Stimulated activated CD8-positive, alpha-beta memory T cell treated with anti-CD3 and anti-CD28 coated beads, Interleukin-4, amount 100 ng/mL, for 24 hours (primary cell): ENCODE measurements at regions not wholly inside any gene's neighbourhood (a gene's known extent, or its start where the extent isn't known, plus 50 kb on each side); places are given as distances from the start of the nearest gene placed in this dataset.

ENCODE experiments used
- DNase-seq: peaks from one replicate; pipeline ENCODE4 v3.0.0-alpha.2; 2020; ENCODE audit warnings: low read depth

DNA sequence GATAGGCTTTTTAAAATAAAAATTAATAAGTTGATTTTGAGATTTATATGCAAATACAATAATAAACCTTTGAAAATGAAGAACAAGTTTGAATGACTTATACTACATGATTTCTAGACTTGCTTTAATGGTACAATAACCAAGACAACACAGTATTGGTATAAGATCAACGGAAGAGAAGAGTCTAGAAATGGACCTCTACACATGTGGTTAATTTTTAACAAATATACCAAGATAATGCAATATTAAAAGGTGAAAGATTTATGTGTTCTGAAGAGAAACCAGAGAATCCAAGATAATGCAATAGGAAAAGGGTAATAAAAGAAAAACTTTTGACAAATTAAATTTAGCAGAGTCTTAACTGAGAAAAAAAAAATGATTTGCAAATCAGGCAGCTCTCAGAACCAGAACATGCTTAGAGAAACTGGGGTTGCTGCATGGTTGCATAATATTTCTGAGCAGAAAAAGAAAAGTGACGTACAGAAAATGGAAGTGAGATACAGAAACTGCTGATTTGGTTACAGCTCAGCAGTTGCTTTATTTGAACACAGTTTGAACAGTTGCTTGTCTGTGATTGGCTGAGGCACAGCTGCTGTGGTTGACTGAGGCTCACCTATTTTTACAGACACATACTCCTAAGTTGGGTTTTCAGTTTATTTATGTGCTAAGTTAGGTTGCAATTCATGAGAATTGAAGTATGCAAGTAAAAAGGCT, 365.9 kb downstream of the CRPPA start:
- no peak for DNase-seq

- no peak for DNase-seq
Observed at GRCh38 chr7:16051561-16052255, 365.2 kb upstream of the MEOX2 start.

- no peak for DNase-seq
Observed at GRCh38 chr7:16046041-16046440, 359.6 kb upstream of the MEOX2 start.

- DNase-seq: no peak
Observed at GRCh38 chr7:16045296-16045695, 358.8 kb upstream of the MEOX2 start.

- DNase-seq: no peak
Observed at GRCh38 chr7:16044645-16045044, 358.2 kb upstream of the MEOX2 start.

DNA sequence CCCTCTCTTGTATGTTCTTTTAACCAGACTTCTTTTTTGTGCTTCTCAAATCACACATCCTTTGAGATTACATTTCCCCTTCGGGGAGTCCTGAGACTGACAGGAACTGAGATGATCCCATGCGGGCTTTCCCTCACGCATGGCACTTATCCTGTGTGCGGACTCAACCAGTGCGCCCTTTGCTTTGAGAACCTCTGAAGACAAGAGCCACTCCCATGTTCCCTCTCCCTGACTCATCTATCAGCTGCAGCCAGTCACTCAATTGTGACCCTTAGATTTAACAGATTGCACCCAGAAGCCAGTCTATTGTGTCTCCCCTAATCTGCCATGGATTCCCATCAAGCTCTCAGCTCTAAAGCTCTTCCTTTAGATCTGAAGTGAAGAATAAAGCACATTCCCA, 353.9 kb upstream of the MEOX2 start:
- DNase-seq: no peak

GRCh38 chr7:16038906-16039305, 352.4 kb upstream of the MEOX2 start:
- DNase-seq: no peak

DNA sequence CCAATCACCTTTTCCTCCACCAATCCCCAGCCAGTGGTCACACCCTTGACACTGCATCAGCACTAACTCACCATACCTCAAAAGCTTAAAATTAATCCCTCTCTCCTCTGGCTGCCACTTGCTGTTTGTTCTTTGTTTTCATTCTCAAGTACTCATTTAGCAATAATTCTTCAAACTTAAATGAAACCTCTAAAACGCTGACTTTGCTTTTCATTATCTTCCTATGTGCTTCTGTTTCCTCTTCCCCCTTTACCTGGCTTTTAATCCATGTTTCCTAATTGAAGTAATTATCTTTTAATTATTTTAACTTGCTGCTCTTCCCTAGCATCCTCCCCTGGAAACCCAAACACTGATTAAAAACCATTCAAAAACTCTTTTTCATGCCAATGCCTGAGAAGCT, 348.9 kb upstream of the MEOX2 start:
- no peak for DNase-seq

DNA sequence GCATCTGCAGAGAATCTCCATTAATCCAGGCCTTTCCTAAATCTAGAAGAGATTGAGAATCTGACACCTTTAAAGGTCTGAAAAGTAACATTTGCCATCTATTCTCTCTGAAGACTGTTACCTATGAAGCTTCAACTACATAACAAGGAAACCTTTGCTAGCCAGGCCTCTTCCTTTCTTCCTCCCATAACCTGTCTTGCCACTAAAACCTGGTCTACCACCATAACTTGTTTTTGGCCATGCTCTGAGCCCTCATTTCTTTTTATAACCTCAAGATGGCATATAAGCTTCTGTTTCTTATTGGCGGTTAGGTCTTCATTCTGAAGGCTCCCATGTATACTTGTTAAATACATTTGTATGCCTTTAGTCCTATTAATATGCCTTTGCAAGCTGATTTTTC, 348.4 kb upstream of the MEOX2 start:
- no peak for DNase-seq

DNA sequence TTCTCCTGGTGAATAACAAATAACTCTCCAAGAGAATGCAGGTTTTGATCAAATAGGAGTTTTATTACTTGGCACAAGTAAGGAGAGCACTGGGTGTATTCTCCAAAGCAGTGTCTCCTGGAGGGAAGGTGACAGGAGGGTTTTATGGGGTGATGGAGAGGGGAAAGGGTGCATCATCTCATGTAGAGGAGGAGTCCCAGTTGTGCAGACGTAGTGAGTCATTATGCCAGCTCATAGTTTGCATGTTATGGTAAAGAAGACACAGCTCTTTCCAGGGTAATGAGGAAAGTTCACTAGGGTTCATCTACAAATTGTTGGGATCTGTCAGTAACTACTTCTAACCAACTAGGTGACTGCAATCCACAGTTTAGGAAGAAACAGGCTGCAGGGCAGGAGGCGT, 347.9 kb upstream of the MEOX2 start:
- DNase-seq: no peak

DNA sequence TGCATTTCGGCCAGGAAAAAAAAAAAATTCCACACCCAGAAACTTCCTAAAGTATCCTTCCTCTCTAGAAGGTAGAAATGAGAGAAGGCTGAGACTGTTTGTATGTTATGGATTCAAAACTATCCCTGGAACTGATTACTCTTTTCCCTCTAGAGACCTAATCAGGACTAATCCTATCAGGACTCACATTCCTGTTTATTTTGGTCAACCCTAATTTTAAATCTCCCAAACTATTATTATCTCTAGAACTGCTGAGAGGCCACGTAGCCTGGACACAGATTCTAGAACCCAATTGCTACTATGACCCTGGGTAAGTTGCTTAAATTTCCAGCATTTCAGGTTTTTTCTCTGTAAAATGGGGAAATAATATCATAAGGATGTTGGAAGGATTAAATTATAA, 346.8 kb upstream of the MEOX2 start:
- no peak for DNase-seq

DNA sequence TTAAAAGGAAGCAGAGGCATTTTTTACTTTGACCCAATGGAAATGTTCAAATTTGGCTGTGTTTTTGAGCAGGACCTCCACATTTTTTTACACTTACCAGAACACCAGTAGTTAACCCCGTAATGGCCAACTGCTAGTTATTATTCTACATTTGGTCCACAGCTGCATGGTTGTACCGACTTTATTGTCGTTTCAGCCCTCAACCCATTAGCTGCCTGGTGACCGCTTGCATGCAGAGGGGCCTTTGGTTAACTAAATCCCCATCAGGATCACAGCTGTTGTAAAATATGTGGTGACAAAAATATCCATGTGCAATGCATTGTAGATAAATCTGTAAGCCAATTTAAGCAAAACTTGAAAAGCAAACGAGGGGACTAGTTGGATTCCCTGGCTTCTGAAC, 342.2 kb upstream of the MEOX2 start:
- no peak for DNase-seq

- DNase-seq: no peak
Observed at GRCh38 chr7:16028103-16028502, 341.6 kb upstream of the MEOX2 start.

DNA sequence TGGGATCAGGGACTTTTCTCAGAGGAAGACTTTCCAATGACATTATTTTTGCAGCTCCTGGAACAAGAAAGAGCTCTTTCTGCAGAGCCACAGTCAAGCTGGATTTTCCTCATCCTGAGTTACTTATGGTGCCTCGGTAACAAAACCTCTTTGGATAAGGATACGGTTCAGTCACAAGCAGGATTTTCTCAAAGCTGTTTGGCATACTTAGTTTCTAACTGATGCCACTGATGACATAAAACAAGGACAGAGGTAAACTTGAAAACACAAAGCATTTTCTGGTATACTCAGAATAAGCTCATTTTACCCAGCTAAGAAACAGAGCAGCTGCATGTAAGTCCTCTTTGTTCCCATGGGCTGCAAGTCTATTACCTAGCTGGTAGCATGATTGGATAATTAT, 340.9 kb upstream of the MEOX2 start:
- DNase-seq: no peak

DNA sequence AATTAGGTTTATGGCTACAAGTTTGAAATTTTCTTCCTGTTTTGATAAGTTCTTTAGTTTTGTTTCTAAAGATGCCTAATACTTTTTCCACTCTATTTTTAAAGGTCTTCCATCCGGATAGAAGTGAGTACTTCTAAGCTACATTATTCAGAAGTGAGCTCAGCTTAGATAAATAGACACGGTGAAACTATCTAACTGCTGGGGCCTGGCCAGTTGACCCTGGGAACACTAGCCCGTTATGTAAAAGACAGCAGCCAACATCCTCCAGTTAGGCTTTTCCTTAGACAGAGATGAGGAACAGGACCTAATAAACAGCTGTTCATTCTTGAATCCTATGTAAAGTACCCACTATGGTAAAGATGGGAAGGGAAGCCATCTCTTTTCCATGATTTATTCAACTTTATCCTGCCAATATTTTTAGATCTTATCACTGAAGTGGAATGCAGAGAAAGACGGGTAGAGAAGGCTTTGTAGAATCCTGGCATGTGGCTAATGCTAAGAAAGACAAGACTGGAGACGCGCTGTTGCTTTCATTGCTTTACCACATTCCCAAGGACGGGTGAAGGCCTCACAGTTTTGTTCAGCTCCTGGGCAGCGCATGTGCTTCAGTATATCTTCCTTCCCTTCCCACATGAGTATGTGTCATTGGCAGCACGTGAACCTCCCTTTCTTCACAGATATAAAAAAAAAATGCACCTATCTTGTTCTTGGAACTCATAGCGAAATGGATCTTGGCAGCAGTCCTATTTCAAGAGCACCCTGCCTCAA, 340.0 kb upstream of the MEOX2 start:
- no peak for DNase-seq

DNA sequence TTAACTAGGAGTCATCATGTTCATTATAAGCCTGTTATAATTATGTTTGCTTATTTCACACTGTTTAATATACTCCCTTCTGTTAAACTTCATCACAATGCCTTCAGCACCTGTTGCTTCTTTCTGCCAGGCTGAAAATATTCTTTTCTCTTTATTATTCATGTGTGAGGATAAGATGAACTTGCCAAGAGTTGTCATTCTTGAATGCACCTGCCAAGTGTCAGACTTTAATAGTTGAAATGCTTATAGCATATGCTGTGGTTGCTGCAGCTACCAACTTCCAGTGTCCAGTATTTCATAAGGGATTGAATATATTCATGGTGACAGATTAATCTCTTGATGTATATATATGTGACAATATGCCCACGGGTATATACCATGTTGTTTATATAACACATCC, 339.2 kb upstream of the MEOX2 start:
- no peak for DNase-seq

- DNase-seq: no peak
Observed at GRCh38 chr7:16023503-16023902, 337.0 kb upstream of the MEOX2 start.

DNA sequence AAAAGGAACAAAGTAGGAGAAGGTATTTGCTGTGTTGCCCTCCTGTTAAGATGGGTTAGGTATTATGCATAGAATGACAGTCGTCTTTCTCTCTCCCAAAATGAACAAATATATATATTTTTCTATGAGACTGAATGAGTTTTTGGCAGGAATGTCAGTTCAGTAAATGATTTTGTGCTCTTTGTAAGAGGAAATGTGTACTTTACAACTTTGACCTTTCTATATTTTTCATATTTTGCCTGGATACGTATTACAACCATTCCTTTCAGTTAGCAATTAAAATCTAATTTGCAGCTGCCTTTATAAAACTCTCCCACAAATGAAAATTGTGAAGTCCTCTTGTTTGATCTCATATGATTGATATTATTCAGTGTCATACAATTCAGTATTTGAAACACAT, 336.6 kb upstream of the MEOX2 start:
- DNase-seq: no peak

DNA sequence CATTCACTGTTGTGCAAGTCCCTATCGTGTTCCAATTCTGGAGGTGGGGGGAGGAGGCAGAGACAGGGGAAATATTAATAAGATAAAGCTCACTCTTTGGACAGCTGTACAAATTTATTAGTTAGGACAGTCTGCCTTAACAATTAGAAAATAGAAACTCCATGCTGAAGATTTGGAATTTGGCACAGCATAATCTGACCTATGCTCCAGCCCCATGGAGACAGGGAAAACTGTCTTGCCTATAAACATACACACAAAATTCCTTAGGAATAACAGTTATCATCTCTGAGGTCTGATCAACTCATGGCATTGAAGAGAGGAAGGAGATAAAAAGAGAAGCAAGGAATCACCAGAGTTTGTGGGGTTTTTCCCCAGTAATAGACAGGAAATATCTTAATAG, 335.4 kb upstream of the MEOX2 start:
- no peak for DNase-seq

GRCh38 chr7:16015981-16016380, 329.5 kb upstream of the MEOX2 start:
- DNase-seq: no peak

DNA sequence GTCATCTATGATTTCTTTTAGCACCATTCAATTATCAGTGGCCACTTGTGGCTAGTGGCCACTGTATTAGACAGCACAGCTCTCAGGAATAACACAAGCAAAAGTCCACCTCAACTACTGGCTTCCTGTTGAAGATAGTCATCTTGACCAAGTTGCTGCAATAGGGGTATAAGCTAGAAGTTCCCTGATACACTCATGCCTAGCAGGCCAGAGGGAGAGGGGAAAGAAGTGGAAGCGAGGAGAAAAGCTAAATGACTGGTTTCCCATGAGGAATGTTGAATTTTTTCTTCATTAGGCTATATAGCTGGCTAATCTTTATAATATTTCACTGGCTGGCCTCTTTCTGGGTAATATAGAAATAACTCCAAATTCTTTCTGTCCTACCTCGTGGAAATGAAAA, 327.5 kb upstream of the MEOX2 start:
- DNase-seq: no peak

DNA sequence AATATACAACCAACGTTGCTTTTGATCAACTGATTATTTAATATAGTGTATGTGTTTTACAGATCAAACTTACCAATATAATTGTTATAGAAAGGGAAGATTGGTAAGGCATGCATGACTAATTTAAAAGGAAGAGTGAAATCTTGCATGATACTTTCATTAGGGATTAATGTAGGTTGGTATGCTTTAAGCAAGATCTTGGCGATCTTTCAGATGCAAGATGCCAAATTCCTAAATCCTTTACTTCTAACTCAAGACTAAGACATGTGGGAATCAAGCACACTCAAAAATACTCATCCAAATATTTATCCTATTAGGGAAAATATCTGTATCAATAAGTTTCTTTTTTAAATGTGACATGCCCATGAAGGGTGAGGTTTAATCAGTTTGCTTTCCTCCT, 321.4 kb upstream of the MEOX2 start:
- DNase-seq: no peak

- no peak for DNase-seq
Observed at GRCh38 chr7:16004702-16005101, 318.2 kb upstream of the MEOX2 start.
